Keratinocyte (primary cell): ENCODE measurements at regions not wholly inside any gene's neighbourhood (a gene's known extent, or its start where the extent isn't known, plus 50 kb on each side); places are given as distances from the start of the nearest gene placed in this dataset.

Source experiments
- CTCF ChIP-seq, 3 experiments: IDR thresholded peaks in 1 of 3; conservative IDR thresholded peaks in 1 of 3; optimal IDR thresholded peaks in 1 of 3; 2 replicates in 2 of 3; 3 replicates in 1 of 3; pipeline versions ENCODE3 to v1.5.1; 2011; ENCODE audit warnings: low read length in 3 of 3, mild to moderate bottlenecking in 3 of 3, moderate library complexity in 2 of 3, control low read depth in 1 of 3, inconsistent platforms in 1 of 3; ENCODE audit not compliant: insufficient read depth in 2 of 3; ENCODE audit errors: extremely low read depth in 1 of 3
- EZH2 ChIP-seq: IDR thresholded peaks from one replicate; pipeline ENCODE4 v1.6.1; 2012; ENCODE audit warnings: inconsistent platforms, mild to moderate bottlenecking, low read length, moderate library complexity

- TF ChIP-seq CTCF (optimal IDR thresholded peaks at IDR 0.05 in 1 of 3, IDR thresholded peaks at IDR 0.05 in 1 of 3, conservative IDR thresholded peaks at IDR 0.05 in 1 of 3; ENCODE audit: extremely low read depth in 1 of 3, insufficient read depth in 2 of 3, low read length in 3 of 3) (no peak), EZH2 (no peak)
Measured at GRCh38 chr11:112611771-112612170, 349.4 kb upstream of the NCAM1 start.
